ENCODE measurements at regions not wholly inside any gene's neighbourhood (a gene's known extent, or its start where the extent isn't known, plus 50 kb on each side); places are given as distances from the start of the nearest gene placed in this dataset.

DNA sequence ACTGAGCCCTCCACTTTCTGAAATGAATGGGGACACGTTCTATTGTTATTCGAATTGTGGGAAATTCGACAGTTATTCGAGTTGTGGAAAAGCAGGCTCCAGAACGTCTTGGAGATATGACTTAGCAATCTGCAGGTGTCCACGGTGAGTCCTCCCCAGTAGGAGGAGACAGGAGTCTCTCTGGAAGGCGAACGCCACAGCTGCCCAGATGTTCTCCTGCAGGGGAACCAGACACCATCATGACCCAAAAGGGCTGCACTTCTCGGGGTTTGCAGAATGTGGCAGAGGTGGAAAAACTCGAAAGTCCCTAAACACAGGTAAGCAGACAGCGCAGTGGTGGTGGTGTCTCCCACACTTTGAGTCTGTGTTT is 363.6 kb upstream of the SFSWAP start:
- ChIA-PET CTCF (no interaction called here), POLR2A (no interaction called here)
- Histone ChIP-seq H3K4me3 (ENCODE audit: control insufficient read depth in 1 of 7, extremely low read depth in 1 of 7, insufficient read depth in 4 of 7, low read depth in 2 of 7, low read length in 6 of 7) (no peak overlapping the region), H3K27me3 (replicated peaks in 2 of 5; ENCODE audit: control insufficient read depth in 4 of 5, insufficient read depth in 5 of 5, low read length in 4 of 5) (no peaks in the 10 kb centered on the region), H3K4me1 (ENCODE audit: control extremely low read depth in 1 of 4, control insufficient read depth in 4 of 4, insufficient read depth in 4 of 4, low read length in 3 of 4) (peaks cover 1 to 45% (median 33%) of the 10 kb centered on the region in 4 experiments), H3K9me3 (ENCODE audit: control extremely low read depth in 1 of 5, control insufficient read depth in 4 of 5, insufficient read depth in 2 of 5, low read depth in 1 of 5, low read length in 4 of 5) (peaks cover 0 to 3% (median 0%) of the 10 kb centered on the region in 5 experiments), H3K36me3 (ENCODE audit: control insufficient read depth in 4 of 4, insufficient read depth in 4 of 4, low read length in 3 of 4) (no peaks in the 10 kb centered on the region), H3K27ac (ENCODE audit: insufficient read depth in 1 of 2, low read depth in 1 of 2, low read length in 2 of 2, poor library complexity in 1 of 2, severe bottlenecking in 2 of 2) (no peak overlapping the region)
- no peak for DNase-seq
- WGBS (ENCODE audit: insufficient coverage) = 94% methylated on average over 11 of the region's 11 CpGs

GRCh38 chr12:131347732-131348131 is 363.2 kb upstream of the SFSWAP start:
- Histone ChIP-seq H3K4me1 (ENCODE audit: control extremely low read depth in 1 of 4, control insufficient read depth in 4 of 4, insufficient read depth in 4 of 4, low read length in 3 of 4) (peaks cover 1 to 45% (median 33%) of the 10 kb centered on the region in 4 experiments), H3K36me3 (ENCODE audit: control insufficient read depth in 4 of 4, insufficient read depth in 4 of 4, low read length in 3 of 4) (no peaks in the 10 kb centered on the region), H3K4me3 (ENCODE audit: control insufficient read depth in 1 of 7, extremely low read depth in 1 of 7, insufficient read depth in 4 of 7, low read depth in 2 of 7, low read length in 6 of 7) (no peak overlapping the region), H3K9me3 (ENCODE audit: control extremely low read depth in 1 of 5, control insufficient read depth in 4 of 5, insufficient read depth in 2 of 5, low read depth in 1 of 5, low read length in 4 of 5) (peaks cover 0 to 3% (median 0%) of the 10 kb centered on the region in 5 experiments), H3K27me3 (replicated peaks in 2 of 5; ENCODE audit: control insufficient read depth in 4 of 5, insufficient read depth in 5 of 5, low read length in 4 of 5) (no peaks in the 10 kb centered on the region), H3K27ac (ENCODE audit: insufficient read depth in 1 of 2, low read depth in 1 of 2, low read length in 2 of 2, poor library complexity in 1 of 2, severe bottlenecking in 2 of 2) (no peak overlapping the region)
- 97% methylated on average over 6 of the region's 7 CpGs for WGBS (ENCODE audit: insufficient coverage)
- peak in 1 of 3 donors; percentile 4 for DNase-seq
- POLR2A ChIA-PET = no interaction called here
- CTCF ChIA-PET = no interaction called here

GRCh38 chr12:131348231-131348630 is 362.7 kb upstream of the SFSWAP start:
- no peaks in the 10 kb centered on the region for H3K36me3 ChIP-seq (ENCODE audit: control insufficient read depth in 4 of 4, insufficient read depth in 4 of 4, low read length in 3 of 4)
- H3K9me3 ChIP-seq (ENCODE audit: control extremely low read depth in 1 of 5, control insufficient read depth in 4 of 5, insufficient read depth in 2 of 5, low read depth in 1 of 5, low read length in 4 of 5) = peaks cover 0 to 3% (median 0%) of the 10 kb centered on the region in 5 experiments
- peaks cover 3 to 45% (median 33%) of the 10 kb centered on the region in 4 experiments for H3K4me1 ChIP-seq (ENCODE audit: control extremely low read depth in 1 of 4, control insufficient read depth in 4 of 4, insufficient read depth in 4 of 4, low read length in 3 of 4)
- peak in 2 of 3 donors; percentile 5 to 19 for DNase-seq
- H3K27me3 ChIP-seq (replicated peaks in 2 of 5; ENCODE audit: control insufficient read depth in 4 of 5, insufficient read depth in 5 of 5, low read length in 4 of 5) = no peaks in the 10 kb centered on the region
- no peak overlapping the region for H3K27ac ChIP-seq (ENCODE audit: insufficient read depth in 1 of 2, low read depth in 1 of 2, low read length in 2 of 2, poor library complexity in 1 of 2, severe bottlenecking in 2 of 2)
- POLR2A ChIA-PET = no interaction called here
- no peak overlapping the region for H3K4me3 ChIP-seq (ENCODE audit: control insufficient read depth in 1 of 7, extremely low read depth in 1 of 7, insufficient read depth in 4 of 7, low read depth in 2 of 7, low read length in 6 of 7)
- 72% methylated on average over 13 of the region's 13 CpGs for WGBS (ENCODE audit: insufficient coverage)
- CTCF ChIA-PET = no interaction called here

- no peak overlapping the region for H3K27ac ChIP-seq (ENCODE audit: insufficient read depth in 1 of 2, low read depth in 1 of 2, low read length in 2 of 2, poor library complexity in 1 of 2, severe bottlenecking in 2 of 2)
- DNase-seq = peak; percentile 31 to 57 (median 48)
- peaks cover 3 to 45% (median 33%) of the 10 kb centered on the region in 4 experiments for H3K4me1 ChIP-seq (ENCODE audit: control extremely low read depth in 1 of 4, control insufficient read depth in 4 of 4, insufficient read depth in 4 of 4, low read length in 3 of 4)
- no peaks in the 10 kb centered on the region for H3K27me3 ChIP-seq (replicated peaks in 2 of 5; ENCODE audit: control insufficient read depth in 4 of 5, insufficient read depth in 5 of 5, low read length in 4 of 5)
- 17% methylated on average over 1 of the region's 4 CpGs for WGBS (ENCODE audit: insufficient coverage)
- POLR2A ChIA-PET = no interaction called here
- no peak overlapping the region for H3K4me3 ChIP-seq (ENCODE audit: control insufficient read depth in 1 of 7, extremely low read depth in 1 of 7, insufficient read depth in 4 of 7, low read depth in 2 of 7, low read length in 6 of 7)
- peaks cover 0 to 3% (median 0%) of the 10 kb centered on the region in 5 experiments for H3K9me3 ChIP-seq (ENCODE audit: control extremely low read depth in 1 of 5, control insufficient read depth in 4 of 5, insufficient read depth in 2 of 5, low read depth in 1 of 5, low read length in 4 of 5)
- no peaks in the 10 kb centered on the region for H3K36me3 ChIP-seq (ENCODE audit: control insufficient read depth in 4 of 4, insufficient read depth in 4 of 4, low read length in 3 of 4)
- CTCF ChIA-PET = no interaction called here
These were observed 362.2 kb upstream of the SFSWAP start for GRCh38 chr12:131348646-131349045.

DNA sequence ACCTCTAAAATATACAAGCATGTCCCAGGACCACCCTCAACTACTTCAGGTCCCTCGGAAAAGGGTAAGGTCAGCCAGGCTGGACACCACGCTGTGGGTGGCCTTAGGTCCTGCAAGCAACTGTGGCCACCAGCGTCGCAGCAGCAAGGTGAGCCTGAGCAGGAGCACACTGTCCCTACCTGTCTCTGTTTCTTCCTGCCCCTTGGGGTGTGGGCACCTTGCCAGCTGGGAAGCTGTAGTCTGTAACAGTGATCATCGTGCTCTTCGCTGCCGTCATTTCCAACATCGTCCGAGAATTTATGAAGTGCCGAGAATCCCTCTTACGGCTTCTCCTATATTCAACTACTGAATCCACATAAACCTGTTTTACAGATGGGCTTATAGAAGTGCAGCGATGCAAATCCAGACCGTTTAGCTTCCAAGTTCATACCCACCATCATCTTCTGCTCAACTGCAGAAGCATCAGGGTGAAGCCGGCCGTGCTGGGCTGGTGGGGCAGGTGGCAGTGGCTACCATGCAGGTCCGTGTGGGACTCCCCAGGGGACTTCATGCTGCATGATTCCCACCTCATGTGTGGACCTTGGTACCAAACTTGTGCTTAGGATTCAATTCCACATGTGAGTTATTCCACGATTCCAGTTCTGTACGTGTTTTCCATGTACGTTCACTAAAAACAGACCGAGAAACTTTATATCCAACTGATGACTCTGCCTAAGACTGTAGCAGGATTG is 361.3 kb upstream of the SFSWAP start:
- Histone ChIP-seq H3K27me3 (replicated peaks in 2 of 5; ENCODE audit: control insufficient read depth in 4 of 5, insufficient read depth in 5 of 5, low read length in 4 of 5) (no peaks in the 10 kb centered on the region), H3K27ac (ENCODE audit: insufficient read depth in 1 of 2, low read depth in 1 of 2, low read length in 2 of 2, poor library complexity in 1 of 2, severe bottlenecking in 2 of 2) (peak overlapping the region in 1 of 2 experiments; percentile 76), H3K4me3 (ENCODE audit: control insufficient read depth in 1 of 7, extremely low read depth in 1 of 7, insufficient read depth in 4 of 7, low read depth in 2 of 7, low read length in 6 of 7) (no peak overlapping the region), H3K4me1 (ENCODE audit: control extremely low read depth in 1 of 4, control insufficient read depth in 4 of 4, insufficient read depth in 4 of 4, low read length in 3 of 4) (peaks cover 3 to 45% (median 33%) of the 10 kb centered on the region in 4 experiments), H3K9me3 (ENCODE audit: control extremely low read depth in 1 of 5, control insufficient read depth in 4 of 5, insufficient read depth in 2 of 5, low read depth in 1 of 5, low read length in 4 of 5) (peaks cover 0 to 3% (median 0%) of the 10 kb centered on the region in 5 experiments), H3K36me3 (ENCODE audit: control insufficient read depth in 4 of 4, insufficient read depth in 4 of 4, low read length in 3 of 4) (no peaks in the 10 kb centered on the region)
- peak in 2 of 3 donors; percentile 2 to 6 for DNase-seq
- ChIA-PET POLR2A (no interaction called here), CTCF (no interaction called here)
- 94% methylated on average over 15 of the region's 20 CpGs for WGBS (ENCODE audit: insufficient coverage)

- Histone ChIP-seq H3K4me3 (ENCODE audit: control insufficient read depth in 1 of 7, extremely low read depth in 1 of 7, insufficient read depth in 4 of 7, low read depth in 2 of 7, low read length in 6 of 7) (no peak overlapping the region), H3K36me3 (ENCODE audit: control insufficient read depth in 4 of 4, insufficient read depth in 4 of 4, low read length in 3 of 4) (no peaks in the 10 kb centered on the region), H3K4me1 (ENCODE audit: control extremely low read depth in 1 of 4, control insufficient read depth in 4 of 4, insufficient read depth in 4 of 4, low read length in 3 of 4) (peaks cover 3 to 44% (median 33%) of the 10 kb centered on the region in 4 experiments), H3K9me3 (ENCODE audit: control extremely low read depth in 1 of 5, control insufficient read depth in 4 of 5, insufficient read depth in 2 of 5, low read depth in 1 of 5, low read length in 4 of 5) (peaks cover 0 to 3% (median 0%) of the 10 kb centered on the region in 5 experiments), H3K27ac (ENCODE audit: insufficient read depth in 1 of 2, low read depth in 1 of 2, low read length in 2 of 2, poor library complexity in 1 of 2, severe bottlenecking in 2 of 2) (peak overlapping the region in 1 of 2 experiments; percentile 77), H3K27me3 (replicated peaks in 2 of 5; ENCODE audit: control insufficient read depth in 4 of 5, insufficient read depth in 5 of 5, low read length in 4 of 5) (no peaks in the 10 kb centered on the region)
- ChIA-PET CTCF (no interaction called here), POLR2A (interaction anchor here (0.6 to 1.2 kb wide), 3 partner anchors 36 to 254 kb away, joined by 3 to 7 read pairs (median 4); no protein-coding TSS in a partner anchor)
- DNase-seq = no peak
- 84% methylated on average over 3 of the region's 3 CpGs for WGBS (ENCODE audit: insufficient coverage)
These were observed 360.0 kb upstream of the SFSWAP start for GRCh38 chr12:131350943-131351318.

DNA sequence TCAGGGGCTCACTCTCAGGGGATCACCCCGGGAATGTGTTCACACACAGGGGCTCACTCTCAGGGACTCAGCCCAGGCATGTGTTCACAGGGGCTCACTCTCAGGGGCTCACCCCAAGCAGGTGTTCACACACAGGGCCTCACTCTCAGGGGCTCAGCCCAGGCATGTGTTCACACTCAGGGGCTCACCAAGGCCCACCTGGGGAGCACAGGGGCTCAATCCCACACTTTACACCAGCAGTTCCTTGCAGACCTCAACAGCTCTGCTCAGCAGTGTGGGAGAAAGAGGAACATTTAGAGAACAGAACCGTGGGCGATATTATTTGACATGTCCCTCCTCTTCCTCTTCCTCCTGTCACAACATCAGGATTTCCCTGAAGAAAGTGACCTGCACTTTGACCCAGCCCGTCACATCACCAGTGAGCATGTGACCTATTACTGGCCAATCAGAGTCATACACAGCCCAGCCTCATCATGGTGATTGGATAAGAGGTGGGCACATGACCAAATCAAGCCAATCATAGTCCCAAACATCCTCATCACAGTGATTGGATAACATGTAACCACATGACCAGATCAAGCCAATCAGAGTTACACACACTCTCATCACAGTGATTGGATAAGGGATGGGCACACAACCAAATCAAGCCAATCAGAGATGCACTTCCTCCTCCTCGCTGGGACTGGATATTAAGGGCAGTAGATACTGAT is 359.4 kb upstream of the SFSWAP start:
- peaks cover 0 to 3% (median 0%) of the 10 kb centered on the region in 5 experiments for H3K9me3 ChIP-seq (ENCODE audit: control extremely low read depth in 1 of 5, control insufficient read depth in 4 of 5, insufficient read depth in 2 of 5, low read depth in 1 of 5, low read length in 4 of 5)
- 41% methylated on average over 5 of the region's 5 CpGs for WGBS (ENCODE audit: insufficient coverage)
- ChIA-PET POLR2A (interaction anchor here (0.7 to 1.2 kb wide), 3 partner anchors 101 to 253 kb away, joined by 3 to 7 read pairs (median 3); no protein-coding TSS in a partner anchor), CTCF (interaction anchor here (0.7 kb wide), 1 partner anchor 247 kb away, joined by 3 read pairs; no protein-coding TSS in a partner anchor)
- H3K4me3 ChIP-seq (ENCODE audit: control insufficient read depth in 1 of 7, extremely low read depth in 1 of 7, insufficient read depth in 4 of 7, low read depth in 2 of 7, low read length in 6 of 7) = no peak overlapping the region
- no peaks in the 10 kb centered on the region for H3K36me3 ChIP-seq (ENCODE audit: control insufficient read depth in 4 of 4, insufficient read depth in 4 of 4, low read length in 3 of 4)
- H3K27ac ChIP-seq (ENCODE audit: insufficient read depth in 1 of 2, low read depth in 1 of 2, low read length in 2 of 2, poor library complexity in 1 of 2, severe bottlenecking in 2 of 2) = peak overlapping the region in 1 of 2 experiments; percentile 77
- DNase-seq = peak; percentile 60 to 85 (median 82)
- H3K27me3 ChIP-seq (replicated peaks in 2 of 5; ENCODE audit: control insufficient read depth in 4 of 5, insufficient read depth in 5 of 5, low read length in 4 of 5) = no peaks in the 10 kb centered on the region
- peaks cover 3 to 40% (median 29%) of the 10 kb centered on the region in 4 experiments for H3K4me1 ChIP-seq (ENCODE audit: control extremely low read depth in 1 of 4, control insufficient read depth in 4 of 4, insufficient read depth in 4 of 4, low read length in 3 of 4)
